Tibial nerve (tissue), 4 donors: ENCODE measurements at regions not wholly inside any gene's neighbourhood (a gene's known extent, or its start where the extent isn't known, plus 50 kb on each side); places are given as distances from the start of the nearest gene placed in this dataset.

Experiments
- CTCF ChIP-seq, 5 experiments: fragments of 200-600 bp in 3 of 5; fragments of 450-650 bp in 2 of 5; sonication (generic) in 3 of 5; IDR thresholded peaks; one replicate each; pipeline ENCODE4 v1.5.1; 2016 to 2019; ENCODE audit warnings: antibody characterized with exemption in 5 of 5, mild to moderate bottlenecking in 3 of 5, moderate library complexity in 2 of 5
- EP300 ChIP-seq, 2 donors: sonication (generic); formaldehyde crosslinking; IDR thresholded peaks; one replicate each; pipeline ENCODE4 v1.6.1; 2017; ENCODE audit warnings: antibody characterized with exemption in 2 of 2, mild to moderate bottlenecking in 1 of 2
- POLR2A ChIP-seq, 2 donors: fragments of 450-650 bp; IDR thresholded peaks; one replicate each; pipeline ENCODE4 v1.6.1; 2017; ENCODE audit warnings: antibody characterized with exemption in 2 of 2, mild to moderate bottlenecking in 2 of 2, moderate library complexity in 2 of 2

DNA sequence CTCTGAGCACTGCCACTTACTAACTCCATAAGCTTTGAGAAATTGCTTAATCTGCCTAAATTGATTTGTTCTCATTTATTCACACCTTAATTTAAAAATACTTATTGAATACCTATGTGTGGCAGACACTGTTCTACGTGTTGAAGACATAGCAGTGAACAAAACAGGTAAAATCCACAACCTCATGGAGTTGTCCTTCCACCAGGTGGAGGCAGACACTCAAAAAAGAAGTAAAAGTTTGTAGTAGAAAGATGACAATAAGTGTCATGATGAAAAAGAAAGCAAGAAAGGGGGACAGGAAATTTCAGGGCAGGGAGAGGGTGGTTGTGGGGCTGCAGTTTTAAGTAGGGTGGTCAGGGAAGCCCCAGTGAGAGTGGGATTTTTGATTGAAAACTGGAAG, 94.9 kb downstream of the SREK1 start:
- TF ChIP-seq POLR2A (IDR thresholded peaks at IDR 0.05) (no peak), CTCF (IDR thresholded peaks at IDR 0.05) (no peak), EP300 (IDR thresholded peaks at IDR 0.05) (no peak)
